ENCODE measurements at regions not wholly inside any gene's neighbourhood (a gene's known extent, or its start where the extent isn't known, plus 50 kb on each side); places are given as distances from the start of the nearest gene placed in this dataset.

- WGBS, 4 donors = 66 to 78% (median 68%) methylated on average over 4 of the region's 4 CpGs
- intact Hi-C loops (cut with DNase I) = no loop called here
- no peaks in the 10 kb centered on the region for H3K27me3 ChIP-seq
- no peaks in the 10 kb centered on the region for H3K9me3 ChIP-seq (replicated peaks in 1 of 3)
- no peak overlapping the region for H3K27ac ChIP-seq
- H3K4me3 ChIP-seq = no peak overlapping the region
- H3K36me3 ChIP-seq (replicated peaks in 1 of 2) = no peaks in the 10 kb centered on the region
- no peak for DNase-seq
- TF ChIP-seq, protein P1, sequence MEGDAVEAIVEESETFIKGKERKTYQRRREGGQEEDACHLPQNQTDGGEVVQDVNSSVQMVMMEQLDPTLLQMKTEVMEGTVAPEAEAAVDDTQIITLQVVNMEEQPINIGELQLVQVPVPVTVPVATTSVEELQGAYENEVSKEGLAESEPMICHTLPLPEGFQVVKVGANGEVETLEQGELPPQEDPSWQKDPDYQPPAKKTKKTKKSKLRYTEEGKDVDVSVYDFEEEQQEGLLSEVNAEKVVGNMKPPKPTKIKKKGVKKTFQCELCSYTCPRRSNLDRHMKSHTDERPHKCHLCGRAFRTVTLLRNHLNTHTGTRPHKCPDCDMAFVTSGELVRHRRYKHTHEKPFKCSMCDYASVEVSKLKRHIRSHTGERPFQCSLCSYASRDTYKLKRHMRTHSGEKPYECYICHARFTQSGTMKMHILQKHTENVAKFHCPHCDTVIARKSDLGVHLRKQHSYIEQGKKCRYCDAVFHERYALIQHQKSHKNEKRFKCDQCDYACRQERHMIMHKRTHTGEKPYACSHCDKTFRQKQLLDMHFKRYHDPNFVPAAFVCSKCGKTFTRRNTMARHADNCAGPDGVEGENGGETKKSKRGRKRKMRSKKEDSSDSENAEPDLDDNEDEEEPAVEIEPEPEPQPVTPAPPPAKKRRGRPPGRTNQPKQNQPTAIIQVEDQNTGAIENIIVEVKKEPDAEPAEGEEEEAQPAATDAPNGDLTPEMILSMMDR (IDR thresholded peaks at IDR 0.05) = no peak
- no peak for TF ChIP-seq POLR2A (IDR thresholded peaks at IDR 0.05)
- no peaks in the 10 kb centered on the region for H3K4me1 ChIP-seq (replicated peaks in 1 of 2)
Observed at GRCh38 chr9:126198854-126199253, 127.8 kb upstream of the MVB12B start.

- H3K36me3 ChIP-seq (replicated peaks in 1 of 2) = no peaks in the 10 kb centered on the region
- intact Hi-C loops (cut with DNase I) = no loop called here
- DNase-seq = no peak
- TF ChIP-seq, protein P1 (IDR thresholded peaks at IDR 0.05) = no peak
- no peak for TF ChIP-seq POLR2A (IDR thresholded peaks at IDR 0.05)
- 94 to 100% (median 95%) methylated on average over 3 to 5 of the region's 5 CpGs for WGBS, 4 donors
- no peak overlapping the region for H3K4me3 ChIP-seq
- no peaks in the 10 kb centered on the region for H3K9me3 ChIP-seq (replicated peaks in 1 of 3)
- H3K27me3 ChIP-seq = peaks cover 1% of the 10 kb centered on the region
- no peaks in the 10 kb centered on the region for H3K4me1 ChIP-seq (replicated peaks in 1 of 2)
- no peak overlapping the region for H3K27ac ChIP-seq
Observed at GRCh38 chr9:126203313-126203712, 123.3 kb upstream of the MVB12B start.

DNA sequence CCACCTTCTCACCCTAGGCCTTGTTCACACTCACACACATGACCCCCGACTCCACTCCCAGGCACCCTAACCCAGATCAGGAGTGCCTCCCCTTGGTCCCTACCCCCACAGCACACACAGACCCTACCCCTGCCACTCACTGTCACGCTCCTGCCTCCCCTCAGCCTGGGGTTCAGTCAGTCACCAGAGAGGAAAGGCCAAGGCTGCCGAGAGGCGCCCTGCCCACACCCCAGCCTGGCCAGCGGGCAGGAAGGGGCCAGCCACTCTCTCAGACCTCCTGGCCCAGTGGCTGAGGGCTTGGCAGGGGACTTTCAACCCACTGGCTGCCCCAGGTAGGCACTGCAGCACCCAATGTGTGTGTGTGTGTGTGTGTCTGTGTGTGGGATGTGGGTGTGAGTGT, 122.4 kb upstream of the MVB12B start:
- Histone ChIP-seq H3K9me3 (replicated peaks in 1 of 3) (no peaks in the 10 kb centered on the region), H3K4me1 (replicated peaks in 1 of 2) (no peaks in the 10 kb centered on the region), H3K4me3 (no peak overlapping the region), H3K27me3 (peaks cover 3% of the 10 kb centered on the region), H3K27ac (no peak overlapping the region), H3K36me3 (replicated peaks in 1 of 2) (no peaks in the 10 kb centered on the region)
- DNase-seq = no peak
- TF ChIP-seq, protein P1 (IDR thresholded peaks at IDR 0.05) = no peak
- TF ChIP-seq POLR2A (IDR thresholded peaks at IDR 0.05) = no peak
- intact Hi-C loops (cut with DNase I) = no loop called here
- 91 to 100% (median 95%) methylated on average over 2 to 5 of the region's 5 CpGs for WGBS, 4 donors

DNA sequence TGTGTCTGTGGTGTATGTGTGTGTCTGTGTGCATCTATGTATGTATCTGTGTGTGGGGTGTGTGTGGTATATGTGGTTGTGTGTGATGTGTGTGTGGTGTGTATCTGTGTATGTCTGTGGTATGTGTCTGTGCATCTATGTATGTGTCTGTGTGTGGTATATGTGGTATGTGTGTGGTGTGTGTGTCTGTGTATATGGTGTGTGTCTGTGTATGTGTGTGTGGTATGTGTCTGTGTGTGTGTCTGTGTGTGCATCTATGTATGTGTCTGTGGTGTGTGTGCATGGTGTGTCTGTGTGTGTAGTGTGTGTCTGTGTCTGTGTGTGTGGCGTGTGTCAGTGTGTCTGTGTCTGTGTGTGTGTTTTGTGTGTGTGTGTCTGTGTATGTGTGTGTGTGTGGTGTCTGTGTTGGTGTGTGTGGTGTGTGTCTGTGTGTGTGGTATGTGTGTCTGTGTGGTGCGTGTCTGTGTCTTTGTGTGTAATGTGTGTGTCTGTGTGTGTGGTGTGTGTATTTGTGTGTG, 121.9 kb upstream of the MVB12B start:
- Histone ChIP-seq H3K9me3 (replicated peaks in 1 of 3) (no peaks in the 10 kb centered on the region), H3K27me3 (peaks cover 3% of the 10 kb centered on the region), H3K27ac (no peak overlapping the region), H3K36me3 (replicated peaks in 1 of 2) (no peaks in the 10 kb centered on the region), H3K4me3 (no peak overlapping the region), H3K4me1 (replicated peaks in 1 of 2) (no peaks in the 10 kb centered on the region)
- 76 to 100% (median 89%) methylated on average over 2 of the region's 2 CpGs for WGBS, 4 donors
- intact Hi-C loops (cut with DNase I) = no loop called here
- no peak for DNase-seq
- TF ChIP-seq POLR2A (IDR thresholded peaks at IDR 0.05) = no peak
- TF ChIP-seq, protein P1 (IDR thresholded peaks at IDR 0.05) = no peak
